ENCODE measurements at regions not wholly inside any gene's neighbourhood (a gene's known extent, or its start where the extent isn't known, plus 50 kb on each side); places are given as distances from the start of the nearest gene placed in this dataset.

DNA sequence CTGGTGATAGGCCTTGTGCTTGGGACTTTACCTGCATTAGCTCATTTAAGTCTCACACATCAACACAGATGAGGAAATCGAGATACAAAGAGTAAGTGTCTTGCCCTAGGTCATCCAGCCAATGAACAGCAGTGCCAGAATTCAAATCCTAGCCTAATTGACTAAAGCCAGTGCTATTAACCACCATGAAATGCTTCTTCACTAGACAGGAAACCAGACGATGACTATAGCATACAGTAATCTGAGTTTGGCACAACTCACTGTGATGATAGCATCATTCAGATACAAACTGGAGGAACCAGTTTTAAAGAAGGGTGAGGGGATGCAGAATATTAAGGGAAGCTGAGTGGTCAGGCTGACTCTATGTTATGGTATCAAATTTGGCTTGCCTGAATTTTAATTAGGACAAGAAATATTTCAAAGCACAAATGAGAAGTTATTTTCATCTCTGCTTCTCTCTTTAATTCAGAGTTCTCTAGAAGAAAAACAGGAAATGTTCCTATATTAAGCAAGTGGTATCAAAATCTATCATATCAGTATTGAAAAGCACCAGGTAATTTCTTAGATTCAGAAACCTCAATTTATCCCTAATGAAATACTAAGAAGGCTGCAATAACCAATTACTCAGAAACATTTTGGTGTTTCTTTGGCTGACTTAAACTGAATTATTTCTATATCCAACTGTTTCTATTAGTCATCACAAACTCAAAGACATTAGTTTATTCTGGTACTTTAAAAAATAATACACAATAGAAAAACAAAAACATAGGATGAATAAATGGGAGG lies 147.0 kb upstream of the RASA1 start:
- TF ChIP-seq, protein P1, sequence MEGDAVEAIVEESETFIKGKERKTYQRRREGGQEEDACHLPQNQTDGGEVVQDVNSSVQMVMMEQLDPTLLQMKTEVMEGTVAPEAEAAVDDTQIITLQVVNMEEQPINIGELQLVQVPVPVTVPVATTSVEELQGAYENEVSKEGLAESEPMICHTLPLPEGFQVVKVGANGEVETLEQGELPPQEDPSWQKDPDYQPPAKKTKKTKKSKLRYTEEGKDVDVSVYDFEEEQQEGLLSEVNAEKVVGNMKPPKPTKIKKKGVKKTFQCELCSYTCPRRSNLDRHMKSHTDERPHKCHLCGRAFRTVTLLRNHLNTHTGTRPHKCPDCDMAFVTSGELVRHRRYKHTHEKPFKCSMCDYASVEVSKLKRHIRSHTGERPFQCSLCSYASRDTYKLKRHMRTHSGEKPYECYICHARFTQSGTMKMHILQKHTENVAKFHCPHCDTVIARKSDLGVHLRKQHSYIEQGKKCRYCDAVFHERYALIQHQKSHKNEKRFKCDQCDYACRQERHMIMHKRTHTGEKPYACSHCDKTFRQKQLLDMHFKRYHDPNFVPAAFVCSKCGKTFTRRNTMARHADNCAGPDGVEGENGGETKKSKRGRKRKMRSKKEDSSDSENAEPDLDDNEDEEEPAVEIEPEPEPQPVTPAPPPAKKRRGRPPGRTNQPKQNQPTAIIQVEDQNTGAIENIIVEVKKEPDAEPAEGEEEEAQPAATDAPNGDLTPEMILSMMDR (optimal IDR thresholded peaks at IDR 0.05 in 1 of 3, IDR thresholded peaks at IDR 0.05 in 1 of 3, conservative IDR thresholded peaks at IDR 0.05 in 1 of 3; ENCODE audit: extremely low read depth in 1 of 3, insufficient read depth in 2 of 3, low read length in 3 of 3): no peak
- no peak for TF ChIP-seq EZH2 (IDR thresholded peaks at IDR 0.05; ENCODE audit: low read length)
